Panc1 (cell line): ENCODE measurements at regions not wholly inside any gene's neighbourhood (a gene's known extent, or its start where the extent isn't known, plus 50 kb on each side); places are given as distances from the start of the nearest gene placed in this dataset.

Source experiments
- SIN3A ChIP-seq: IDR thresholded peaks from 2 replicates; pipeline ENCODE4 v1.6.1; 2012; ENCODE audit warnings: low read depth, mild to moderate bottlenecking, low read length, moderate library complexity, borderline replicate concordance; ENCODE audit not compliant: insufficient read depth
- TF ChIP-seq, protein P1 (sequence below): fragments of 450-650 bp; IDR thresholded peaks from 2 replicates; pipeline ENCODE4 v1.5.1; 2017; ENCODE audit warnings: mild to moderate bottlenecking

GRCh38 chr3:118180853-118181252 is 853.8 kb downstream of the IGSF11 start:
- TF ChIP-seq, protein P1, sequence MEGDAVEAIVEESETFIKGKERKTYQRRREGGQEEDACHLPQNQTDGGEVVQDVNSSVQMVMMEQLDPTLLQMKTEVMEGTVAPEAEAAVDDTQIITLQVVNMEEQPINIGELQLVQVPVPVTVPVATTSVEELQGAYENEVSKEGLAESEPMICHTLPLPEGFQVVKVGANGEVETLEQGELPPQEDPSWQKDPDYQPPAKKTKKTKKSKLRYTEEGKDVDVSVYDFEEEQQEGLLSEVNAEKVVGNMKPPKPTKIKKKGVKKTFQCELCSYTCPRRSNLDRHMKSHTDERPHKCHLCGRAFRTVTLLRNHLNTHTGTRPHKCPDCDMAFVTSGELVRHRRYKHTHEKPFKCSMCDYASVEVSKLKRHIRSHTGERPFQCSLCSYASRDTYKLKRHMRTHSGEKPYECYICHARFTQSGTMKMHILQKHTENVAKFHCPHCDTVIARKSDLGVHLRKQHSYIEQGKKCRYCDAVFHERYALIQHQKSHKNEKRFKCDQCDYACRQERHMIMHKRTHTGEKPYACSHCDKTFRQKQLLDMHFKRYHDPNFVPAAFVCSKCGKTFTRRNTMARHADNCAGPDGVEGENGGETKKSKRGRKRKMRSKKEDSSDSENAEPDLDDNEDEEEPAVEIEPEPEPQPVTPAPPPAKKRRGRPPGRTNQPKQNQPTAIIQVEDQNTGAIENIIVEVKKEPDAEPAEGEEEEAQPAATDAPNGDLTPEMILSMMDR: no peak
- TF ChIP-seq SIN3A: no peak
